Astrocyte (in vitro differentiated cells and primary cell): ENCODE measurements at regions not wholly inside any gene's neighbourhood (a gene's known extent, or its start where the extent isn't known, plus 50 kb on each side); places are given as distances from the start of the nearest gene placed in this dataset.
A peak's percentile ranks its signal among the peaks of the same experiment; 100 is the strongest.

Experiments used
- DNase-seq: peaks from one replicate; pipeline ENCODE4 v3.0.0-alpha.2; 2010; ENCODE audit warnings: low read depth
- FAIRE-seq: peaks from 2 replicates; lab custom pipeline; 2011; peaks lifted over from hg19 to GRCh38; lab: Jason Lieb, UNC
- H2AFZ ChIP-seq: 2 replicates; pipeline ENCODE4 v1.6.0; 2012; ENCODE audit warnings: low read depth, low read length, inconsistent platforms
- H3K27ac ChIP-seq: 2 replicates; pipeline ENCODE4 v1.5.1; 2011; ENCODE audit warnings: low read depth, low read length, inconsistent platforms
- H3K27me3 ChIP-seq: 2 replicates; pipeline ENCODE4 v1.6.0; 2011; ENCODE audit warnings: low read length, inconsistent platforms; ENCODE audit not compliant: insufficient read depth
- H3K36me3 ChIP-seq: 2 replicates; pipeline ENCODE4 v1.5.1; 2011; ENCODE audit warnings: low read length, inconsistent platforms; ENCODE audit not compliant: insufficient read depth
- H3K4me1 ChIP-seq: 2 replicates; pipeline ENCODE4 v1.5.1; 2011; ENCODE audit warnings: low read length, inconsistent platforms; ENCODE audit not compliant: insufficient read depth
- H3K4me2 ChIP-seq: 2 replicates; pipeline ENCODE4 v1.6.0; 2012; ENCODE audit warnings: low read length, inconsistent platforms
- H3K4me3 ChIP-seq: 2 replicates; pipeline ENCODE4 v1.5.1; 2011; ENCODE audit warnings: low read depth, mild to moderate bottlenecking, low read length, inconsistent platforms; ENCODE audit not compliant: insufficient read depth
- H3K79me2 ChIP-seq: 2 replicates; pipeline ENCODE4 v1.6.0; 2012; ENCODE audit warnings: mild to moderate bottlenecking, low read length, inconsistent platforms; ENCODE audit not compliant: insufficient read depth
- H3K9ac ChIP-seq: 2 replicates; pipeline ENCODE4 v1.6.0; 2012; ENCODE audit warnings: mild to moderate bottlenecking, low read length, inconsistent platforms
- H3K9me3 ChIP-seq: 2 replicates; pipeline ENCODE4 v1.5.1; 2012; ENCODE audit warnings: low read depth, mild to moderate bottlenecking, low read length, inconsistent platforms; ENCODE audit not compliant: insufficient read depth
- H4K20me1 ChIP-seq: 2 replicates; pipeline ENCODE4 v1.6.0; 2012; ENCODE audit warnings: low read length, inconsistent platforms; ENCODE audit not compliant: insufficient read depth
- H3K27ac Mint-ChIP-seq: one replicate; pipeline ENCODE4 v1.8.0; 2021; ENCODE audit warnings: mild to moderate bottlenecking, mixed read lengths; ENCODE audit not compliant: unreplicated experiment
- H3K27me3 Mint-ChIP-seq: one replicate; pipeline ENCODE4 v1.8.0; 2021; ENCODE audit warnings: low read depth, mixed read lengths; ENCODE audit not compliant: unreplicated experiment
- H3K36me3 Mint-ChIP-seq: one replicate; pipeline ENCODE4 v1.8.0; 2021; ENCODE audit warnings: low read depth, mixed read lengths; ENCODE audit not compliant: unreplicated experiment
- H3K4me1 Mint-ChIP-seq: one replicate; pipeline ENCODE4 v1.8.0; 2021; ENCODE audit warnings: low read depth, mixed read lengths; ENCODE audit not compliant: unreplicated experiment
- H3K4me3 Mint-ChIP-seq: one replicate; pipeline ENCODE4 v1.8.0; 2021; ENCODE audit warnings: mild to moderate bottlenecking, moderate library complexity, mixed read lengths; ENCODE audit not compliant: unreplicated experiment
- H3K9me3 Mint-ChIP-seq: one replicate; pipeline ENCODE4 v1.8.0; 2021; ENCODE audit warnings: mild to moderate bottlenecking, mixed read lengths; ENCODE audit not compliant: unreplicated experiment
- CTCF ChIP-seq: IDR thresholded peaks from 2 replicates; pipeline ENCODE4 v1.5.1; 2011; ENCODE audit warnings: low read depth, mild to moderate bottlenecking, inconsistent platforms, low read length, moderate library complexity; ENCODE audit not compliant: insufficient read depth
- EZH2 ChIP-seq: IDR thresholded peaks from 2 replicates; pipeline ENCODE4 v1.6.1; 2012; ENCODE audit warnings: mild to moderate bottlenecking, low read length, inconsistent platforms; ENCODE audit not compliant: insufficient read depth

- no peak for DNase-seq
Measured at GRCh38 chr18:68024716-68025115, 508.2 kb upstream of the DSEL start.

GRCh38 chr18:68017385-68017784, 500.9 kb upstream of the DSEL start:
- FAIRE-seq: no peak
- Mint-ChIP-seq H3K9me3 (no peaks in the 10 kb centered on the region), H3K4me3 (no peak overlapping the region), H3K27ac (no peak overlapping the region), H3K36me3 (no peaks in the 10 kb centered on the region), H3K27me3 (no peaks in the 10 kb centered on the region), H3K4me1 (no peaks in the 10 kb centered on the region)
- no peak for DNase-seq
- H4K20me1 ChIP-seq: no peaks in the 10 kb centered on the region
- TF ChIP-seq CTCF: no peak
- TF ChIP-seq EZH2: no peak
- no peaks in the 10 kb centered on the region for H3K4me1 ChIP-seq
- H3K9ac ChIP-seq: no peak overlapping the region
- no peak overlapping the region for H3K4me3 ChIP-seq
- no peak overlapping the region for H3K27ac ChIP-seq
- H3K27me3 ChIP-seq: no peaks in the 10 kb centered on the region
- no peak overlapping the region for H2AFZ ChIP-seq
- no peaks in the 10 kb centered on the region for H3K9me3 ChIP-seq
- no peaks in the 10 kb centered on the region for H3K36me3 ChIP-seq
- H3K79me2 ChIP-seq: no peaks in the 10 kb centered on the region
- H3K4me2 ChIP-seq: no peak overlapping the region

More at GRCh38 chr18:68024716-68025115, 508.2 kb upstream of the DSEL start:
- no peaks in the 10 kb centered on the region for H3K4me1 Mint-ChIP-seq
- no peaks in the 10 kb centered on the region for H3K27me3 Mint-ChIP-seq
- no peak overlapping the region for H3K9ac ChIP-seq
- FAIRE-seq: peak; percentile 17
- no peaks in the 10 kb centered on the region for H3K36me3 Mint-ChIP-seq
- no peak overlapping the region for H3K4me3 ChIP-seq
- H3K27ac ChIP-seq: no peak overlapping the region
- H3K27ac Mint-ChIP-seq: no peak overlapping the region
- H3K4me2 ChIP-seq: no peak overlapping the region
- H3K9me3 Mint-ChIP-seq: no peaks in the 10 kb centered on the region
- H3K36me3 ChIP-seq: no peaks in the 10 kb centered on the region
- H2AFZ ChIP-seq: no peak overlapping the region
- H4K20me1 ChIP-seq: no peaks in the 10 kb centered on the region
- H3K27me3 ChIP-seq: no peaks in the 10 kb centered on the region
- no peak for TF ChIP-seq EZH2
- no peak overlapping the region for H3K4me3 Mint-ChIP-seq
- H3K79me2 ChIP-seq: no peaks in the 10 kb centered on the region
- H3K9me3 ChIP-seq: no peaks in the 10 kb centered on the region
- H3K4me1 ChIP-seq: no peaks in the 10 kb centered on the region

- Histone ChIP-seq H3K4me1 (no peaks in the 10 kb centered on the region), H3K4me2 (no peak overlapping the region), H3K4me3 (no peak overlapping the region), H3K79me2 (no peaks in the 10 kb centered on the region), H3K36me3 (no peaks in the 10 kb centered on the region), H3K9me3 (no peaks in the 10 kb centered on the region), H3K9ac (no peak overlapping the region), H3K27ac (no peak overlapping the region), H2AFZ (no peak overlapping the region), H3K27me3 (no peaks in the 10 kb centered on the region), H4K20me1 (no peaks in the 10 kb centered on the region)
- H3K36me3 Mint-ChIP-seq: no peaks in the 10 kb centered on the region
- FAIRE-seq: no peak
- H3K4me3 Mint-ChIP-seq: no peak overlapping the region
- H3K27me3 Mint-ChIP-seq: no peaks in the 10 kb centered on the region
- no peaks in the 10 kb centered on the region for H3K9me3 Mint-ChIP-seq
- H3K27ac Mint-ChIP-seq: no peak overlapping the region
- H3K4me1 Mint-ChIP-seq: no peaks in the 10 kb centered on the region
- TF ChIP-seq CTCF: no peak
- no peak for TF ChIP-seq EZH2
- no peak for DNase-seq
Measured at GRCh38 chr18:67997496-67997895, 481.0 kb upstream of the DSEL start.
